MCF 10A (cell line): ENCODE measurements at regions not wholly inside any gene's neighbourhood (a gene's known extent, or its start where the extent isn't known, plus 50 kb on each side); places are given as distances from the start of the nearest gene placed in this dataset.

Source experiments
- BruUV-seq: library from RNA; stranded (reverse); fragments of 400-500 nt; replicated peaks from 2 replicates; lab custom pipeline; 2021; lab: Mats Ljungman, UMichigan
- CTCF ChIA-PET: fragments of 300-600 bp; sonication (Branson Sonifier 250); formaldehyde crosslinking; extraction: SDS; loops from one replicate; lab custom pipeline; 2021; ENCODE audit warnings: antibody characterized with exemption, inconsistent platforms; lab: Yijun Ruan, JAX
- POLR2A ChIA-PET: fragments of 300-600, 350-650 bp; sonication (Branson Sonifier 250); formaldehyde crosslinking; extraction: SDS; loops from one replicate; lab custom pipeline; 2020; ENCODE audit warnings: antibody characterized with exemption, inconsistent platforms; lab: Yijun Ruan, JAX
- DNase-seq: peaks from one replicate; pipeline ENCODE4 v3.0.0-alpha.2; 2018; ENCODE audit not compliant: unreplicated experiment
- H3K27ac Mint-ChIP-seq: one replicate; pipeline ENCODE4 v1.8.0; 2022; ENCODE audit warnings: mild to moderate bottlenecking, low read depth, mixed read lengths; ENCODE audit not compliant: unreplicated experiment
- H3K27me3 Mint-ChIP-seq: one replicate; pipeline ENCODE4 v1.8.0; 2022; ENCODE audit warnings: mixed read lengths; ENCODE audit not compliant: insufficient read depth, unreplicated experiment
- H3K36me3 Mint-ChIP-seq: one replicate; pipeline ENCODE4 v1.8.0; 2022; ENCODE audit warnings: mild to moderate bottlenecking, moderate library complexity, mixed read lengths; ENCODE audit not compliant: insufficient read depth, unreplicated experiment
- H3K4me1 Mint-ChIP-seq: one replicate; pipeline ENCODE4 v1.8.0; 2022; ENCODE audit warnings: mixed read lengths; ENCODE audit not compliant: insufficient read depth, unreplicated experiment
- H3K4me3 Mint-ChIP-seq: one replicate; pipeline ENCODE4 v1.8.0; 2022; ENCODE audit warnings: mild to moderate bottlenecking, moderate library complexity, mixed read lengths; ENCODE audit not compliant: unreplicated experiment
- H3K9me3 Mint-ChIP-seq: one replicate; pipeline ENCODE4 v1.8.0; 2022; ENCODE audit warnings: mixed read lengths; ENCODE audit not compliant: unreplicated experiment
- CTCF ChIP-seq: fragments of 200-600 bp; IDR thresholded peaks from one replicate; pipeline ENCODE4 v1.8.0; 2022; ENCODE audit warnings: antibody characterized with exemption, mild to moderate bottlenecking; ENCODE audit not compliant: unreplicated experiment
- intact Hi-C: fragments of 100-400 bp; cut with micrococcal nuclease; formaldehyde crosslinking; loops from 2 replicates; pipeline ENCODE4 v1.14.1; 2022

- no peaks in the 10 kb centered on the region for H3K36me3 Mint-ChIP-seq
- BruUV-seq = no TSS peak
- no peak for DNase-seq
- intact Hi-C loops = no loop called here
- H3K4me1 Mint-ChIP-seq = no peaks in the 10 kb centered on the region
- peaks cover 19% of the 10 kb centered on the region for H3K9me3 Mint-ChIP-seq
- POLR2A ChIA-PET = interaction anchor here (1.1 kb wide), 1 partner anchor 16 kb away, joined by 3 read pairs; no protein-coding TSS in a partner anchor
- H3K27me3 Mint-ChIP-seq = no peaks in the 10 kb centered on the region
- no peak overlapping the region for H3K4me3 Mint-ChIP-seq
- CTCF ChIA-PET = interaction anchor here (0.6 to 0.7 kb wide), 2 partner anchors 122 to 1399 kb away, joined by 3 read pairs; no protein-coding TSS in a partner anchor
- no peak for TF ChIP-seq CTCF
- H3K27ac Mint-ChIP-seq = no peak overlapping the region
These were observed 634.1 kb upstream of the CADM1 start for GRCh38 chr11:116138280-116138679.

GRCh38 chr11:116137753-116138152 is 633.5 kb upstream of the CADM1 start:
- no peak for TF ChIP-seq CTCF
- Mint-ChIP-seq H3K9me3 (peaks cover 25% of the 10 kb centered on the region), H3K36me3 (no peaks in the 10 kb centered on the region), H3K4me1 (no peaks in the 10 kb centered on the region), H3K4me3 (no peak overlapping the region), H3K27ac (no peak overlapping the region), H3K27me3 (no peaks in the 10 kb centered on the region)
- BruUV-seq = no TSS peak
- POLR2A ChIA-PET = no interaction called here
- intact Hi-C loops = no loop called here
- CTCF ChIA-PET = interaction anchor here (0.7 kb wide), 1 partner anchor 123 kb away, joined by 3 read pairs; no protein-coding TSS in a partner anchor
- no peak for DNase-seq

- POLR2A ChIA-PET = no interaction called here
- DNase-seq = no peak
- peaks cover 27% of the 10 kb centered on the region for H3K9me3 Mint-ChIP-seq
- no peak overlapping the region for H3K4me3 Mint-ChIP-seq
- no peak for TF ChIP-seq CTCF
- H3K4me1 Mint-ChIP-seq = no peaks in the 10 kb centered on the region
- no peak overlapping the region for H3K27ac Mint-ChIP-seq
- intact Hi-C loops = no loop called here
- CTCF ChIA-PET = interaction anchor here (0.7 kb wide), 1 partner anchor 123 kb away, joined by 3 read pairs; no protein-coding TSS in a partner anchor
- no peaks in the 10 kb centered on the region for H3K36me3 Mint-ChIP-seq
- BruUV-seq = no TSS peak
- no peaks in the 10 kb centered on the region for H3K27me3 Mint-ChIP-seq
These were observed 632.9 kb upstream of the CADM1 start for GRCh38 chr11:116136987-116137674.

- TF ChIP-seq CTCF = no peak
- DNase-seq = no peak
- Mint-ChIP-seq H3K27ac (no peak overlapping the region), H3K9me3 (peaks cover 19% of the 10 kb centered on the region), H3K4me3 (no peak overlapping the region), H3K27me3 (no peaks in the 10 kb centered on the region), H3K4me1 (no peaks in the 10 kb centered on the region), H3K36me3 (no peaks in the 10 kb centered on the region)
- ChIA-PET POLR2A (no interaction called here), CTCF (no interaction called here)
- intact Hi-C loops = no loop called here
- no TSS peak for BruUV-seq
These were observed 631.7 kb upstream of the CADM1 start for GRCh38 chr11:116135891-116136290.
